ENCODE measurements at regions not wholly inside any gene's neighbourhood (a gene's known extent, or its start where the extent isn't known, plus 50 kb on each side); places are given as distances from the start of the nearest gene placed in this dataset.

- TF ChIP-seq ZNF462 (CRISPR knock-in tag; IDR thresholded peaks at IDR 0.05): no peak
- no peak for TF ChIP-seq JUNB (IDR thresholded peaks at IDR 0.05; ENCODE audit: unreplicated experiment)
- TF ChIP-seq CTCF (conservative IDR thresholded peaks at IDR 0.05; ENCODE audit: low read depth in 2 of 2): no peak
Measured at GRCh38 chr6:74573613-74574012, 632.2 kb downstream of the COL12A1 start (continued).

- no peak overlapping the region for H3K4me3 ChIP-seq
- H3K4me1 Mint-ChIP-seq: no peaks in the 10 kb centered on the region
- no peaks in the 10 kb centered on the region for H3K79me2 ChIP-seq (replicated peaks; ENCODE audit: insufficient read depth)
- H4K20me1 ChIP-seq (replicated peaks; ENCODE audit: insufficient read depth): no peaks in the 10 kb centered on the region
- H3K27ac Mint-ChIP-seq: no peak overlapping the region; the same call in 1 of the 2 replicates
- H3K9me3 Mint-ChIP-seq: no peaks in the 10 kb centered on the region
- no peaks in the 10 kb centered on the region for H3K36me3 ChIP-seq (ENCODE audit: insufficient read depth)
- no peak overlapping the region for H3K4me2 ChIP-seq
- H3K27ac ChIP-seq (ENCODE audit: low read depth): no peak overlapping the region
- H3K4me3 Mint-ChIP-seq: no peak overlapping the region
- no peak for DNase-seq (ENCODE audit: low spot score)
- H3K27me3 ChIP-seq (ENCODE audit: insufficient read depth): no peaks in the 10 kb centered on the region
- no peaks in the 10 kb centered on the region for H3K9me2 ChIP-seq (ENCODE audit: insufficient read depth)
- ATAC-seq: no peak
- no peaks in the 10 kb centered on the region for H3K36me3 Mint-ChIP-seq (ENCODE audit: low read depth)
- H3F3A ChIP-seq (replicated peaks; ENCODE audit: low read depth): no peaks in the 10 kb centered on the region
- peaks cover 1% of the 10 kb centered on the region for H3K27me3 Mint-ChIP-seq (ENCODE audit: insufficient read depth, low read depth, poor library complexity)
- H3K4me1 ChIP-seq (ENCODE audit: insufficient read depth): no peaks in the 10 kb centered on the region
- H2AFZ ChIP-seq: no peak overlapping the region
- TF ChIP-seq EZH2 (IDR thresholded peaks at IDR 0.05; ENCODE audit: low read depth, unreplicated experiment) (no peak), CREB1 (CRISPR knock-in tag; IDR thresholded peaks at IDR 0.05; ENCODE audit: low read depth) (no peak), CTCF (conservative IDR thresholded peaks at IDR 0.05; ENCODE audit: low read depth in 2 of 2) (no peak), ZNF462 (CRISPR knock-in tag; IDR thresholded peaks at IDR 0.05) (no peak)
Measured at GRCh38 chr6:74570044-74570443, 635.8 kb downstream of the COL12A1 start.

Data from GM23338 (cell line).